Smooth muscle cell (in vitro differentiated cells): ENCODE measurements at regions not wholly inside any gene's neighbourhood (a gene's known extent, or its start where the extent isn't known, plus 50 kb on each side); places are given as distances from the start of the nearest gene placed in this dataset.

Source experiments
- DNase-seq: peaks from one replicate; lab custom pipeline; 2025; ENCODE audit not compliant: unreplicated experiment; lab: John Stamatoyannopoulos, UW
- H2AFZ ChIP-seq: fragments of 200-600 bp; sonication (generic); 2 replicates; pipeline ENCODE4 v1.6.0; 2016; ENCODE audit warnings: antibody characterized with exemption, low read depth, mild to moderate bottlenecking
- H3F3A ChIP-seq: fragments of 200-600 bp; sonication (generic); 2 replicates; pipeline ENCODE4 v1.6.0; 2017; ENCODE audit warnings: antibody characterized with exemption, low read depth
- H3K27ac ChIP-seq: fragments of 200-600 bp; sonication (generic); 2 replicates; pipeline ENCODE4 v1.5.1; 2016; ENCODE audit warnings: low read depth, mild to moderate bottlenecking
- H3K27me3 ChIP-seq: fragments of 200-600 bp; sonication (generic); 2 replicates; pipeline ENCODE4 v1.6.1; 2016; ENCODE audit warnings: low read depth, mild to moderate bottlenecking
- H3K36me3 ChIP-seq: fragments of 200-600 bp; sonication (generic); 2 replicates; pipeline ENCODE4 v1.5.1; 2016; ENCODE audit warnings: low read depth
- H3K4me1 ChIP-seq: fragments of 200-600 bp; sonication (generic); 2 replicates; pipeline ENCODE4 v1.5.1; 2016; ENCODE audit warnings: low read depth
- H3K4me2 ChIP-seq: fragments of 200-600 bp; sonication (generic); 2 replicates; pipeline ENCODE4 v1.6.0; 2016; ENCODE audit warnings: mild to moderate bottlenecking
- H3K4me3 ChIP-seq: fragments of 200-600 bp; sonication (generic); 2 replicates; pipeline ENCODE4 v1.5.1; 2016; ENCODE audit warnings: mild to moderate bottlenecking
- H3K79me2 ChIP-seq: fragments of 200-600 bp; sonication (generic); 2 replicates; pipeline ENCODE4 v1.6.0; 2016; ENCODE audit warnings: low read depth, mild to moderate bottlenecking
- H3K9ac ChIP-seq: fragments of 200-600 bp; sonication (generic); 2 replicates; pipeline ENCODE4 v1.6.0; 2016; ENCODE audit warnings: low read depth
- H3K9me3 ChIP-seq: fragments of 200-600 bp; sonication (generic); replicated peaks from 2 replicates; pipeline ENCODE4 v1.5.1; 2016; ENCODE audit warnings: low read depth
- H4K20me1 ChIP-seq: fragments of 200-600 bp; sonication (generic); 2 replicates; pipeline ENCODE4 v1.6.0; 2016; ENCODE audit warnings: low read depth
- WGBS: methylation state at CpG from one replicate; pipeline ENCODE4 v1.1.7; 2016; ENCODE audit warnings: low lambda C conversion rate; 5-methylcytosine and 5-hydroxymethylcytosine counted together
- TF ChIP-seq, protein P1 (sequence below): fragments of 200-600 bp; sonication (generic); IDR thresholded peaks from 2 replicates; pipeline ENCODE4 v1.5.1; 2017; ENCODE audit warnings: borderline replicate concordance, mild to moderate bottlenecking, antibody characterized with exemption; ENCODE audit not compliant: insufficient read depth, poor library complexity, severe bottlenecking

DNA sequence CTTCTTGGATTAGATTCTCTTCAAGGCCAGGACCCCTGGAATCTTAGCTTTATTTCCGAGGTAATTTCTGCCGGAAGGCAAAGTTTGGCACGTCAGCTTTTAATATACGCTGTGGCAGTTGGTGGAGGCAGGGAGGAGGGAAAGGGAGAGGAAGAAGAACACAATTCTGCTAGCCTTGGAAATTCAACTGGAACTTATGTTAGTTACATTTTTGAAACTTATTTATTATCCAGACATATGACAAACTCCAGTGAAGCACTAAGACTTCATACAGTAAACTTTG lies 100.1 kb upstream of the TSC22D2 start:
- no peaks in the 10 kb centered on the region for H3K36me3 ChIP-seq
- no peaks in the 10 kb centered on the region for H3K9me3 ChIP-seq
- H3K27ac ChIP-seq: no peak overlapping the region
- no peak overlapping the region for H3K4me2 ChIP-seq
- 81% methylated on average over 4 of the region's 4 CpGs for WGBS
- no peaks in the 10 kb centered on the region for H3F3A ChIP-seq
- H3K79me2 ChIP-seq: no peaks in the 10 kb centered on the region
- no peaks in the 10 kb centered on the region for H4K20me1 ChIP-seq
- H3K9ac ChIP-seq: no peak overlapping the region
- no peaks in the 10 kb centered on the region for H3K27me3 ChIP-seq
- no peak for DNase-seq
- TF ChIP-seq, protein P1, sequence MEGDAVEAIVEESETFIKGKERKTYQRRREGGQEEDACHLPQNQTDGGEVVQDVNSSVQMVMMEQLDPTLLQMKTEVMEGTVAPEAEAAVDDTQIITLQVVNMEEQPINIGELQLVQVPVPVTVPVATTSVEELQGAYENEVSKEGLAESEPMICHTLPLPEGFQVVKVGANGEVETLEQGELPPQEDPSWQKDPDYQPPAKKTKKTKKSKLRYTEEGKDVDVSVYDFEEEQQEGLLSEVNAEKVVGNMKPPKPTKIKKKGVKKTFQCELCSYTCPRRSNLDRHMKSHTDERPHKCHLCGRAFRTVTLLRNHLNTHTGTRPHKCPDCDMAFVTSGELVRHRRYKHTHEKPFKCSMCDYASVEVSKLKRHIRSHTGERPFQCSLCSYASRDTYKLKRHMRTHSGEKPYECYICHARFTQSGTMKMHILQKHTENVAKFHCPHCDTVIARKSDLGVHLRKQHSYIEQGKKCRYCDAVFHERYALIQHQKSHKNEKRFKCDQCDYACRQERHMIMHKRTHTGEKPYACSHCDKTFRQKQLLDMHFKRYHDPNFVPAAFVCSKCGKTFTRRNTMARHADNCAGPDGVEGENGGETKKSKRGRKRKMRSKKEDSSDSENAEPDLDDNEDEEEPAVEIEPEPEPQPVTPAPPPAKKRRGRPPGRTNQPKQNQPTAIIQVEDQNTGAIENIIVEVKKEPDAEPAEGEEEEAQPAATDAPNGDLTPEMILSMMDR: no peak
- H3K4me3 ChIP-seq: no peak overlapping the region
- no peak overlapping the region for H2AFZ ChIP-seq
- H3K4me1 ChIP-seq: no peaks in the 10 kb centered on the region

DNA sequence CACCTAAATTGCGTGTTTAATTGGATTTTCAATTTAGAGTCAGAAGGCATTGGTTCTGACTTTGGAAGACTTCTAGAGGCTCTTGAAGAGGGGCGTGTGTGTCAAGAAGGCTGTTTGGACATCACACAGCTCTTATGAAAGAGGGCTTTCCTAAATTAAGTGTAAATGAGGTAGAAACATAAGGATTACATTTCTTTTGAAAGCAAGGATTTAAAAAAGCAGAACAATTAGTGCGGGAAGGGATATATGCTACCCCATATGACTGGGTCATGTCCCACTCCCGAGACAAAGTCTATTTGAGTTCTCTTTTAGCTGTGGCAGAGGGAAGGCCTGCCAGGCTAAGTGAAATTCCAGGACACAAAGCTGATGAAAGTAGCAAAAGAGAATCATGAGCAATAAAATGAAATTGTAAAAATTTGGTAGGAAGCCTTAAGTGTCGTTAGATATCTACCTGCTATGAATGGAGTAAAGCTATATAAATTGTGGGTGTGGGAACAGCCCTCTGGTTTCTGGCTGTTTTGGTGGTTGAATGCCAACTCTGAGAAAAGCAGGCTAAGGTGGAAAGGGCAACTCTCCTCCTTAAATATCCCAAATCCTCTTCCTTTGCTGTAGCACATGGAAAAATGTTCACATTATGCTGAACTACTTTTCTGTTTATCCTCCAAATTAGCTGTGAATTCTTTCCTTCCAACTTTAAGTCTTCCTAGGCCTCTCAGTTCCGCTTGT lies 100.6 kb upstream of the TSC22D2 start:
- H3F3A ChIP-seq: no peaks in the 10 kb centered on the region
- H4K20me1 ChIP-seq: no peaks in the 10 kb centered on the region
- H3K4me3 ChIP-seq: no peak overlapping the region
- H3K36me3 ChIP-seq: no peaks in the 10 kb centered on the region
- H3K4me2 ChIP-seq: no peak overlapping the region
- no peaks in the 10 kb centered on the region for H3K9me3 ChIP-seq
- no peak overlapping the region for H2AFZ ChIP-seq
- DNase-seq: no peak
- 84% methylated on average over 6 of the region's 6 CpGs for WGBS
- no peak overlapping the region for H3K27ac ChIP-seq
- H3K79me2 ChIP-seq: no peaks in the 10 kb centered on the region
- TF ChIP-seq, protein P1: no peak
- no peaks in the 10 kb centered on the region for H3K27me3 ChIP-seq
- no peak overlapping the region for H3K9ac ChIP-seq
- no peaks in the 10 kb centered on the region for H3K4me1 ChIP-seq

DNA sequence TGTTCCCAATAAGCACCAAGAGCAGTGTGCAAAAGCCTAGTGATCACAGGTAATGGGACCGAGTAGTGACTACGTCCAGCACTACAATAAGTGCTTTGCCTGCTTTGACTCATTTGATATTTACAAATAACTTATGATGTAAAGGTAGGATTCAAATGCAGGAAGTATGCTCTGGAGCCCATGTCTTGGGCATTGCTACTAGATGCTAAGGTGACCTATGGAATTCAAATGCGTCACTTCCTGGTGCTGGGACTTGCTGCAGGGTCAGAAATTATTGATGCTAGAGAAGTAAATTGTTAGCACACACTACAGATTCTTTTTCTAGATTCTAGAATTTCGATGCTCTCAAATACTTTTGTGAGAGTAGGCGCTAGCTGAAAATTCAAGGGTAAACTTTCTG lies 101.2 kb upstream of the TSC22D2 start:
- no peaks in the 10 kb centered on the region for H3K4me1 ChIP-seq
- DNase-seq: no peak
- no peak overlapping the region for H3K4me2 ChIP-seq
- peaks cover 6% of the 10 kb centered on the region for H3F3A ChIP-seq
- H4K20me1 ChIP-seq: no peaks in the 10 kb centered on the region
- no peak overlapping the region for H3K27ac ChIP-seq
- no peak overlapping the region for H3K4me3 ChIP-seq
- H3K79me2 ChIP-seq: no peaks in the 10 kb centered on the region
- no peaks in the 10 kb centered on the region for H3K27me3 ChIP-seq
- H2AFZ ChIP-seq: no peak overlapping the region
- WGBS: 85% methylated on average over 5 of the region's 5 CpGs
- TF ChIP-seq, protein P1: no peak
- no peaks in the 10 kb centered on the region for H3K9me3 ChIP-seq
- no peak overlapping the region for H3K9ac ChIP-seq
- no peaks in the 10 kb centered on the region for H3K36me3 ChIP-seq

DNA sequence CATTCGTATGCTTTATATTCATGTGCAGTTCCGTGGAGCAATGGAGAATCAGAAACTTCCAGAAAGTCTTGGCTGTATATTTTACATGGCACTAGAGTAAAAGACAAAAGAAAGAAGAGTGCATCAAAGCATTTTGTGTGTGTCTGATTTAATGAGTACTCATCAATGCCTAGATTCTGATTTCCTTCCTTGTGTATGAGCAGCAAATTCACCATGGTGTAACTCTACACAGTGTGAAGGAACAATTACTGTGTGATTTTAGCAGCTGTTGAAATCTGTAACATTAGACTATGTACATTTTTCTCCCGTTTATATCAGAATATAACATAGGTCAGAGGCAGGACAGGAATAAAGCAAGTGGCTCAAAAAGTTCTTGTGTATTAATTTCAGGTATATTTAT lies 102.0 kb upstream of the TSC22D2 start:
- Histone ChIP-seq H3K9ac (no peak overlapping the region), H3K9me3 (no peaks in the 10 kb centered on the region), H3K4me3 (no peak overlapping the region), H3F3A (peaks cover 10% of the 10 kb centered on the region), H3K4me1 (no peaks in the 10 kb centered on the region), H4K20me1 (no peaks in the 10 kb centered on the region), H3K27ac (no peak overlapping the region), H2AFZ (no peak overlapping the region), H3K79me2 (no peaks in the 10 kb centered on the region), H3K4me2 (no peak overlapping the region), H3K27me3 (no peaks in the 10 kb centered on the region), H3K36me3 (no peaks in the 10 kb centered on the region)
- TF ChIP-seq, protein P1: no peak
- DNase-seq: no peak
- 96% methylated on average over 3 of the region's 3 CpGs for WGBS
